ENCODE measurements at regions not wholly inside any gene's neighbourhood (a gene's known extent, or its start where the extent isn't known, plus 50 kb on each side); places are given as distances from the start of the nearest gene placed in this dataset.

DNA sequence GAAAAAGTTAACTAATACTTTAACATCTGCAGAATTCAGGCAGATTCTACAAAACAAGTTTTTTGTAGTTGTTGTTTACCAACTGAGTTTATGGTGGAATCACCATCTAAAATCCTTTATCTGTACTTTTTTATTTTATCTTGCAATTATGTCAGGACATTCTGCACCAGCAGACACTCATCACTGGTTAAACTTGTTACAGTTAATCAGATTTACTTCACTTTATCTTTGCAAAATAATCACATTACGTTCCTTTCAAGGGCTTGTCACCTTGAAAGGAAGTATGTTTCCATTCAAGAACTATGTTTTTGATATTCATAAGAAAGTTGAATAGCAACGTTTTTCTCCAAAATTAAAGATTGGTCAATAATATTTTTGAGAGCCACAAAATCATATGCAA, 796.6 kb upstream of the ROBO1 start:
- 15 to 18% methylated on average over 2 of the region's 2 CpGs for WGBS, 2 experiments (ENCODE audit: low coverage in 1 of 2, low lambda C conversion rate in 2 of 2, missing lambda C conversion rate in 2 of 2)
- H3K9me2 ChIP-seq (ENCODE audit: insufficient read depth): no peaks in the 10 kb centered on the region

DNA sequence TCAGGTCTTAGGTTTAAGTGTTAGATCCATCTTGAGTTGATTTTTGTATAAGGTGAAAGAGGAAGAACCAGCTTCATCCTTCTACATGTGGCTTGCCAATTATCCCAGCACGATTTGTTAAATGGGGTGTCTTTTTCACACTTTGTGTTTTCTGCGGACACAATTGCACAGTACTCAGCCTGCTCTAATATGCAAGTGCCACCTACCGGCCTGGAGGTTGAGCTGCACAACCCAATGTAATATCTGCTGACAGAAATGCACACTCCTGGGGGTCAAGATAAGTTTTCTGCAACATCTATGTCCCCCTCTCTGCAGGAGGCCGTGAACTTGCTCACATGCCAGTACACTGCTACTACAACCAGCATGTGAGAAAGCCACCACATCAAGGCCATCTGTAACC, 791.9 kb upstream of the ROBO1 start:
- no peak overlapping the region for H3K9ac ChIP-seq
- no peak overlapping the region for H2AFZ ChIP-seq
- WGBS, 2 experiments (ENCODE audit: low coverage in 1 of 2, low lambda C conversion rate in 2 of 2, missing lambda C conversion rate in 2 of 2): 37 to 40% methylated on average over 4 of the region's 4 CpGs
- no peak overlapping the region for H3K27ac ChIP-seq
- no peak for DNase-seq
- H3K27me3 ChIP-seq (replicated peaks; ENCODE audit: insufficient read depth): no peaks in the 10 kb centered on the region
- H3K4me1 ChIP-seq (ENCODE audit: insufficient read depth): no peaks in the 10 kb centered on the region
- TF ChIP-seq EZH2phosphoT487 (IDR thresholded peaks at IDR 0.05; ENCODE audit: insufficient read depth, low read depth) (no peak), EZH2 (IDR thresholded peaks at IDR 0.05; ENCODE audit: insufficient read depth, poor library complexity, severe bottlenecking) (no peak)
- H4K20me1 ChIP-seq (ENCODE audit: insufficient read depth): no peaks in the 10 kb centered on the region
- H3K4me3 ChIP-seq: no peak overlapping the region
- H3K9me2 ChIP-seq (ENCODE audit: insufficient read depth): no peaks in the 10 kb centered on the region
- no peaks in the 10 kb centered on the region for H3F3A ChIP-seq (ENCODE audit: insufficient read depth)
- H3K9me3 ChIP-seq (ENCODE audit: low read depth): no peaks in the 10 kb centered on the region
- no peaks in the 10 kb centered on the region for H3K36me3 ChIP-seq (ENCODE audit: low read depth)
- no peak overlapping the region for H3K4me2 ChIP-seq (ENCODE audit: unreplicated experiment)
- H3K79me2 ChIP-seq (ENCODE audit: insufficient read depth): no peaks in the 10 kb centered on the region
- in situ Hi-C loops (cut with MboI): no loop called here

More for the DNA sequence above, 796.6 kb upstream of the ROBO1 start:
- no peaks in the 10 kb centered on the region for H3K79me2 ChIP-seq (ENCODE audit: insufficient read depth)
- no peaks in the 10 kb centered on the region for H3K4me1 ChIP-seq (ENCODE audit: insufficient read depth)
- no peaks in the 10 kb centered on the region for H3F3A ChIP-seq (ENCODE audit: insufficient read depth)
- H4K20me1 ChIP-seq (ENCODE audit: insufficient read depth): no peaks in the 10 kb centered on the region
- in situ Hi-C loops (cut with MboI): no loop called here
- DNase-seq: no peak
- H3K4me2 ChIP-seq (ENCODE audit: unreplicated experiment): no peak overlapping the region
- no peaks in the 10 kb centered on the region for H3K27me3 ChIP-seq (replicated peaks; ENCODE audit: insufficient read depth)
- no peak overlapping the region for H2AFZ ChIP-seq
- no peaks in the 10 kb centered on the region for H3K36me3 ChIP-seq (ENCODE audit: low read depth)
- H3K9ac ChIP-seq: no peak overlapping the region
- no peak overlapping the region for H3K4me3 ChIP-seq
- no peak for TF ChIP-seq EZH2phosphoT487 (IDR thresholded peaks at IDR 0.05; ENCODE audit: insufficient read depth, low read depth)
- no peak for TF ChIP-seq EZH2 (IDR thresholded peaks at IDR 0.05; ENCODE audit: insufficient read depth, poor library complexity, severe bottlenecking)
- H3K27ac ChIP-seq: no peak overlapping the region
- H3K9me3 ChIP-seq (ENCODE audit: low read depth): no peaks in the 10 kb centered on the region

DNA sequence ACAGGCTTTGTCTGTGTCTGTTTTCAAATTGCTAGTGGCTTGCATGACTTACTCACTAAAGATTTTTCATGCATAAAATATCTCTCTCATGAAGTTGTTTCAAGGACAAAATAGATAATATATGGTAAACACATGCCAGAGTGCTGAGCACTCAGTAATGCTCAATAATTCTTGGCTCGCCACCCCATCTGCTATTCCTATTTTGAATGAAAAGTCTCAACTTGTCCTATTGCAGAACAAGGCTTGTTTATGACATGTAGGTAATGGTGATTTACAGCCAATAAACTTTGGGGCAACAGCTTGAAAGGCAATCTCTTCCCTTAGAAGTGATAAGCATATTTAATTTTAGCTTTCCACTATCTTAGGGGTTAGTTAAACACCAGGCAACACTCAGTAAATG, 789.0 kb upstream of the ROBO1 start:
- Histone ChIP-seq H3K9ac (no peak overlapping the region), H3K36me3 (ENCODE audit: low read depth) (no peaks in the 10 kb centered on the region), H4K20me1 (ENCODE audit: insufficient read depth) (no peaks in the 10 kb centered on the region), H3K4me2 (ENCODE audit: unreplicated experiment) (no peak overlapping the region), H3F3A (ENCODE audit: insufficient read depth) (no peaks in the 10 kb centered on the region), H3K27ac (no peak overlapping the region), H3K9me2 (ENCODE audit: insufficient read depth) (no peaks in the 10 kb centered on the region), H3K79me2 (ENCODE audit: insufficient read depth) (no peaks in the 10 kb centered on the region), H2AFZ (no peak overlapping the region), H3K27me3 (replicated peaks; ENCODE audit: insufficient read depth) (no peaks in the 10 kb centered on the region), H3K4me1 (ENCODE audit: insufficient read depth) (no peaks in the 10 kb centered on the region), H3K9me3 (ENCODE audit: low read depth) (no peaks in the 10 kb centered on the region), H3K4me3 (no peak overlapping the region)
- 31 to 44% methylated on average over 1 of the region's 1 CpG for WGBS, 2 experiments (ENCODE audit: low coverage in 1 of 2, low lambda C conversion rate in 2 of 2, missing lambda C conversion rate in 2 of 2)
- in situ Hi-C loops (cut with MboI): no loop called here
- TF ChIP-seq EZH2phosphoT487 (IDR thresholded peaks at IDR 0.05; ENCODE audit: insufficient read depth, low read depth) (no peak), EZH2 (IDR thresholded peaks at IDR 0.05; ENCODE audit: insufficient read depth, poor library complexity, severe bottlenecking) (no peak)
- DNase-seq: peak; percentile 2

DNA sequence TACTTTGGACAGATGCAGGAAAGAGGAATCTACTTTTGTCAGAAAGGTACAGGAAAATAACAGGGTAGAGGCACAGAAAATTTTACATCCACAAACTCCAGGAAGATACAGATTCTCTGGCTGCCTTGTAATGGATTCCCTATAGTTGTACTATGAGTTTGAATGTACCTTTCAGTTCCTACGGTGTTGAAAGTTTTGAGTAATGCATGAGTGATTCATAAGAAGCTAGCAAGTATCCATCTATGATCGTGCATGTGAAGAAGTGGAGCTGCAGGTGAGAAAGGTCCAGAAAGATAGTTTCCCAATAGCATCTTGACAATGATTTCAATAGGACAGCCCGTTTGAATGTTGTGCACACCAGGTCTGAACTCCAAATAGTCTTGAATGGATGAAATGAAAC, 786.5 kb upstream of the ROBO1 start:
- Histone ChIP-seq H3K36me3 (ENCODE audit: low read depth) (no peaks in the 10 kb centered on the region), H3K79me2 (ENCODE audit: insufficient read depth) (no peaks in the 10 kb centered on the region), H2AFZ (no peak overlapping the region), H3K4me1 (ENCODE audit: insufficient read depth) (no peaks in the 10 kb centered on the region), H3K27ac (no peak overlapping the region), H3K4me3 (no peak overlapping the region), H3K4me2 (ENCODE audit: unreplicated experiment) (no peak overlapping the region), H4K20me1 (ENCODE audit: insufficient read depth) (no peaks in the 10 kb centered on the region), H3F3A (ENCODE audit: insufficient read depth) (no peaks in the 10 kb centered on the region), H3K9me3 (ENCODE audit: low read depth) (no peaks in the 10 kb centered on the region), H3K27me3 (replicated peaks; ENCODE audit: insufficient read depth) (no peaks in the 10 kb centered on the region), H3K9ac (no peak overlapping the region), H3K9me2 (ENCODE audit: insufficient read depth) (no peaks in the 10 kb centered on the region)
- TF ChIP-seq EZH2 (IDR thresholded peaks at IDR 0.05; ENCODE audit: insufficient read depth, poor library complexity, severe bottlenecking) (no peak), EZH2phosphoT487 (IDR thresholded peaks at IDR 0.05; ENCODE audit: insufficient read depth, low read depth) (no peak)
- DNase-seq: no peak
- in situ Hi-C loops (cut with MboI): no loop called here
- WGBS, 2 experiments (ENCODE audit: low coverage in 1 of 2, low lambda C conversion rate in 2 of 2, missing lambda C conversion rate in 2 of 2): 24 to 29% methylated on average over 3 of the region's 3 CpGs

DNA sequence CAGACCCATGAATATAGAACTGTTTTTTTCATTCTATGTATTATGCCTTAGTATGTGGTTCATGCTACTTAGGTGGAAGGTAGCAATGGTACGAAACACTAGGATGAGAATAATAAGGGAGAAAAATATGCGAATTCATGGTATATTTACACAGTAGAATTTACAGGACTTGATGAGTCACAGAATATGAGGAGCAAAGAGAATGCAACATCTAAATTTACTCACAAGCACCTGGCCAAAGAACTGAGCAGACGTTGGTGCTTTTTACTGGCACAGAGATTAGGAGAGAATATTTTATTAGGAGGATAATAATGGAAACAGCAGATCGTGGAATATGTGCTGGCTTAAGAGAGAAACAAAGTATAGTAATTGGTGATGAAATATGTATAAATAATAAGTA, 785.4 kb upstream of the ROBO1 start:
- Histone ChIP-seq H3K4me3 (no peak overlapping the region), H3K79me2 (ENCODE audit: insufficient read depth) (no peaks in the 10 kb centered on the region), H3K4me1 (ENCODE audit: insufficient read depth) (no peaks in the 10 kb centered on the region), H3K27me3 (replicated peaks; ENCODE audit: insufficient read depth) (no peaks in the 10 kb centered on the region), H3F3A (ENCODE audit: insufficient read depth) (no peaks in the 10 kb centered on the region), H3K36me3 (ENCODE audit: low read depth) (no peaks in the 10 kb centered on the region), H4K20me1 (ENCODE audit: insufficient read depth) (no peaks in the 10 kb centered on the region), H3K4me2 (ENCODE audit: unreplicated experiment) (no peak overlapping the region), H3K9ac (no peak overlapping the region), H3K9me2 (ENCODE audit: insufficient read depth) (no peaks in the 10 kb centered on the region), H3K27ac (no peak overlapping the region), H3K9me3 (ENCODE audit: low read depth) (no peaks in the 10 kb centered on the region), H2AFZ (no peak overlapping the region)
- TF ChIP-seq EZH2 (IDR thresholded peaks at IDR 0.05; ENCODE audit: insufficient read depth, poor library complexity, severe bottlenecking): no peak
- TF ChIP-seq EZH2phosphoT487 (IDR thresholded peaks at IDR 0.05; ENCODE audit: insufficient read depth, low read depth): no peak
- DNase-seq: no peak
- WGBS, 2 experiments (ENCODE audit: low coverage in 1 of 2, low lambda C conversion rate in 2 of 2, missing lambda C conversion rate in 2 of 2): 34 to 45% methylated on average over 4 of the region's 4 CpGs
- in situ Hi-C loops (cut with MboI): no loop called here
